GM13977 (cell line): ENCODE measurements at regions not wholly inside any gene's neighbourhood (a gene's known extent, or its start where the extent isn't known, plus 50 kb on each side); places are given as distances from the start of the nearest gene placed in this dataset.

Experiments
- DNase-seq: peaks from one replicate; pipeline ENCODE4 v3.0.0; 2012; ENCODE audit warnings: low spot score
- CTCF ChIP-seq: IDR thresholded peaks from 2 replicates; pipeline ENCODE4 v1.5.1; 2012; ENCODE audit warnings: mild to moderate bottlenecking, control low read depth; ENCODE audit not compliant: insufficient read depth; ENCODE audit errors: extremely low read depth, missing control alignments
- in situ Hi-C: fragments of 300-500 bp; cut with MboI; formaldehyde crosslinking; loops from one replicate; pipeline ENCODE4 v1.12.0; 2022; ENCODE audit warnings: low sequenced_read_pairs, low pct_unique_long_range_greater_than_20kb, mixed read lengths, inconsistent platforms; ENCODE audit not compliant: unreplicated experiment

DNA sequence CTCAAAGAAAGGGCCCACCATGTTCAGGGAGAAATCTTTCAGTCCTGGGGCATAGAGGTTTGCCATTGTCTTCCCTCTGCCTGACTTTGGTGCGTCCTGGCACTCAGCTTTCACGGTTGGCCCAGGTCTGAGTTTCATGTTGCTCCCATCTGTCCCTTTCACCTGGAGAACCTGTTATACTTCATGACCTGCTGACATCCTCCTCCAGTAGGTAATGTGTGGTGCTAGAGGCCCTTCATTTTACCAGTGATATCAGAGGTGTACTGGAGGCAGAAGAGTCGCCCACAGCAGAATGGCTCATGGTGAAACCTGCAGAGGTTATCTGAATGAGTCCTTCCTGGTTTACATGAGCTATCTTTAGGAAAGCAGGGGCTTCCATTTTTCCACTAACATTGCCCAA lies 128.8 kb upstream of the DLX2 start:
- in situ Hi-C loops: no loop called here
- no peak for DNase-seq
- TF ChIP-seq CTCF: no peak

GRCh38 chr2:172232708-172233396 lies 130.2 kb upstream of the DLX2 start:
- TF ChIP-seq CTCF: no peak
- in situ Hi-C loops: no loop called here
- no peak for DNase-seq

- DNase-seq: no peak
- in situ Hi-C loops: no loop called here
- TF ChIP-seq CTCF: no peak
Measured at GRCh38 chr2:172233987-172234715, 131.5 kb upstream of the DLX2 start.

DNA sequence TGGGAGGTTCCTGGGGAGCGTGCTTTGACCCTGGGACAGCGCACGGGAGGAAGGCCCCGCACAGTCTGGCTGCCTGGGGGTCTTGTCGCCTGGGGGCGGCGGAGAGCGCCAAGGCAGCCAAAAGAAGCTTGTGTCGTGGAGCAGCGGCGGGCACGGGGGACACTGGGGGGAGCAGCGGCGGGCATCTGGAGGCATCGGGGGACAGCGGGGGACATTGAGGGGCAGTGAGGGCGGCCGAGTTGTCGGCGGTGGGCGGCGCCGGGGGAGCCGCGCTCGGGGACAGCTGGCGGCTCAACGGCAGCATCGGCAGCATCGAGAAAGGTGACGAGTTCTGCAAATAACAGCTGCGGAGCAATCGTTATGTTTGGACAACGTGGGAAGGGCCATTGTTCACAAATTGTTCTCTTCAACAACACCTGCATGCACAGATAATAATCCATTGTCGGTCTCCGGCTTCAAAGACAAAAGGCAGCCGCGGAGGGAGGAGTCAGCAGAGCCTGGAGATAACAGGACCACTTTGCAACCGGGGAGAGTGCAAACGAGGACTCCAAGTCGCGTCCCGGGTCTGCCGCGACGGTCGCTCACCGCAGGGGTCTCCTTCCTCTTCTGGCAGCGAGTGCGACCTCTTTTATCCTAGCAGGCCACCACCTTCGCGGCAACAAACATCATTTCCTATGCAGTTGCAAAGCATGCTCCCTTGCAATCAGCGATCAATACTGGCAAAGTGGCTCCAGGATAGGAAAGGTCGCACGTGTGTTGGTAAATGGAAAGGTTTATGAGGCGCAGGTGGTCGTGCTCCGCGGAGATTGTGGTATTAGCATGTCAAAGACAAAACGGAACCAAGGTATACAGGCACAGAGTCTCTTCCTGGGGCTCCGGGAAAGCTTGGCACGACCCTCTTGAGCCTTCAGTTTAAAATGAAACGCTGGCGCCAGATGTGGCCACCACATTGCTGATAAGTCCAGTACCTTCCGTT lies 132.3 kb upstream of the DLX2 start:
- in situ Hi-C loops: no loop called here
- DNase-seq: peak; percentile 36
- no peak for TF ChIP-seq CTCF

GRCh38 chr2:172239944-172240590 lies 137.4 kb upstream of the DLX2 start:
- TF ChIP-seq CTCF: no peak
- in situ Hi-C loops: no loop called here
- no peak for DNase-seq

GRCh38 chr2:172241222-172241621 lies 138.5 kb upstream of the DLX2 start:
- in situ Hi-C loops: no loop called here
- no peak for DNase-seq
- no peak for TF ChIP-seq CTCF
